T-cell (primary cell): ENCODE measurements at regions not wholly inside any gene's neighbourhood (a gene's known extent, or its start where the extent isn't known, plus 50 kb on each side); places are given as distances from the start of the nearest gene placed in this dataset.

Experiments used
- ATAC-seq, 4 experiments: fragments of 200-7000 bp in 3 of 4; fragments of 150-1000 bp in 1 of 4; cut with Tn5 transposase; replicated peaks in 1 of 4; 1 replicate in 3 of 4; 2 replicates in 1 of 4; pipeline ENCODE4 v1.10.0; 2021; ENCODE audit warnings: moderate library complexity in 3 of 4, mild to moderate bottlenecking in 2 of 4, moderate number of reproducible peaks in 1 of 4
- CTCF ChIA-PET, 2 donors: fragments of 300-600 bp; sonication (Branson Sonifier 250); formaldehyde crosslinking; loops; one replicate each; lab custom pipeline; 2022; ENCODE audit warnings: antibody characterized with exemption in 2 of 2; lab: Charles Lee
- POLR2A ChIA-PET, 2 donors: fragments of 300-600 bp; sonication (Branson Sonifier 250); formaldehyde crosslinking; loops; one replicate each; lab custom pipeline; 2022; ENCODE audit warnings: antibody characterized with exemption in 2 of 2; lab: Charles Lee
- DNase-seq, 35 experiments: peaks; one replicate each; pipeline versions ENCODE4 v3.0.0 to v3.0.0-alpha.2; 2013 to 2023
- H3K27ac ChIP-seq: one replicate; pipeline ENCODE4 v1.5.1; 2013; ENCODE audit warnings: low read length
- H3K27me3 ChIP-seq, 2 experiments: replicated peaks in 1 of 2; 1 replicate in 1 of 2; 2 replicates in 1 of 2; pipeline versions ENCODE4 v1.6.1 to v1.7.0; 2013; ENCODE audit warnings: low read length in 1 of 2, mixed read lengths in 1 of 2; ENCODE audit not compliant: control insufficient read depth in 2 of 2, insufficient read depth in 2 of 2; ENCODE audit errors: extremely low read depth in 1 of 2
- H3K36me3 ChIP-seq, 2 donors: 1 replicate in 1 of 2; 2 replicates in 1 of 2; pipeline versions ENCODE4 v1.6.1 to v1.7.0; 2013; ENCODE audit warnings: low read length in 1 of 2; ENCODE audit not compliant: control insufficient read depth in 2 of 2, insufficient read depth in 1 of 2; ENCODE audit errors: extremely low read depth in 1 of 2
- H3K4me1 ChIP-seq, 2 experiments: 1 replicate in 1 of 2; 2 replicates in 1 of 2; pipeline versions ENCODE4 v1.6.1 to v1.7.0; 2013; ENCODE audit warnings: low read length in 2 of 2, mixed read lengths in 1 of 2; ENCODE audit not compliant: insufficient read depth in 2 of 2, control insufficient read depth in 1 of 2; ENCODE audit errors: extremely low read depth in 1 of 2
- H3K4me3 ChIP-seq, 2 donors: 1 replicate in 1 of 2; 2 replicates in 1 of 2; pipeline versions ENCODE4 v1.5.1 to v1.7.0; 2013; ENCODE audit warnings: mild to moderate bottlenecking in 2 of 2, low read length in 1 of 2, moderate library complexity in 1 of 2; ENCODE audit not compliant: control insufficient read depth in 1 of 2; ENCODE audit errors: extremely low read depth in 1 of 2
- H3K9me3 ChIP-seq: 2 replicates; pipeline ENCODE4 v1.7.0; 2013
- H3K27ac Mint-ChIP-seq, 2 donors: one replicate each; pipeline ENCODE4 v1.8.0; 2020 to 2021; ENCODE audit warnings: mild to moderate bottlenecking in 2 of 2, mixed read lengths in 2 of 2
- H3K27me3 Mint-ChIP-seq, 2 donors: one replicate each; pipeline ENCODE4 v1.8.0; 2021 to 2022; ENCODE audit warnings: mixed read lengths in 2 of 2
- H3K36me3 Mint-ChIP-seq: one replicate; pipeline ENCODE4 v1.8.0; 2021; ENCODE audit warnings: mixed read lengths
- H3K4me1 Mint-ChIP-seq, 3 donors: one replicate each; pipeline ENCODE4 v1.8.0; 2020 to 2022; ENCODE audit warnings: mixed read lengths in 3 of 3, mild to moderate bottlenecking in 1 of 3
- H3K4me3 Mint-ChIP-seq, 3 donors: one replicate each; pipeline ENCODE4 v1.8.0; 2020 to 2022; ENCODE audit warnings: mild to moderate bottlenecking in 3 of 3, mixed read lengths in 3 of 3, moderate library complexity in 3 of 3
- H3K9me3 Mint-ChIP-seq, 3 donors: one replicate each; pipeline ENCODE4 v1.8.0; 2020 to 2022; ENCODE audit warnings: mixed read lengths in 3 of 3
- WGBS: methylation state at CpG from one replicate; pipeline ENCODE4 v1.1.5; 2013; ENCODE audit warnings: missing lambda C conversion rate; ENCODE audit not compliant: insufficient coverage; 5-methylcytosine and 5-hydroxymethylcytosine counted together

DNA sequence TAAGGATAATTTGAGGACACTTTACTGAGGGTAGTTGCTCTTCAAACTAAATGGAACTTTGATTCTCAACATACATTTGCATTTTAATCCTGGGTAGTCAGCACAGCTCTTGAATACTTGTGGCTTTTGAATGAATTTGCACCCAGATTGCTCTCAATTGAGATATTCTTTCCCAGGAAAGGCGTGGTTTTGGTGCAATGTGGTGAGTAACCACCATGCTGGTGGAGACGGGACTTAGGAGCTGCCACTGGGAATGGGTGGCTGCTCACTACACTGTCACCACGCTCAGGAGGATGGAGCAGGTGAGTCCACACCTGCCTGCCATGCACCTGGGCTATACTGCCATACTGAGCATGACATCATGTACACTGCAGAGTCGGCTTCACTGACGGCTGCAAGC, 99.2 kb downstream of the IRX1 start:
- H3K27ac Mint-ChIP-seq: no peak overlapping the region
- H3K4me1 Mint-ChIP-seq: no peaks in the 10 kb centered on the region
- no peaks in the 10 kb centered on the region for H3K4me1 ChIP-seq
- no peaks in the 10 kb centered on the region for H3K27me3 Mint-ChIP-seq
- H3K9me3 Mint-ChIP-seq: peaks cover 4 to 14% (median 13%) of the 10 kb centered on the region in 3 donors
- H3K4me3 ChIP-seq: no peak overlapping the region
- H3K36me3 ChIP-seq: no peaks in the 10 kb centered on the region
- H3K27me3 ChIP-seq: no peaks in the 10 kb centered on the region
- no peak for DNase-seq
- ChIA-PET POLR2A (no interaction called here), CTCF (no interaction called here)
- WGBS: 84% methylated on average over 5 of the region's 5 CpGs
- H3K4me3 Mint-ChIP-seq: no peak overlapping the region
- no peaks in the 10 kb centered on the region for H3K36me3 Mint-ChIP-seq
- no peaks in the 10 kb centered on the region for H3K9me3 ChIP-seq
- ATAC-seq: no peak
- H3K27ac ChIP-seq: no peak overlapping the region

DNA sequence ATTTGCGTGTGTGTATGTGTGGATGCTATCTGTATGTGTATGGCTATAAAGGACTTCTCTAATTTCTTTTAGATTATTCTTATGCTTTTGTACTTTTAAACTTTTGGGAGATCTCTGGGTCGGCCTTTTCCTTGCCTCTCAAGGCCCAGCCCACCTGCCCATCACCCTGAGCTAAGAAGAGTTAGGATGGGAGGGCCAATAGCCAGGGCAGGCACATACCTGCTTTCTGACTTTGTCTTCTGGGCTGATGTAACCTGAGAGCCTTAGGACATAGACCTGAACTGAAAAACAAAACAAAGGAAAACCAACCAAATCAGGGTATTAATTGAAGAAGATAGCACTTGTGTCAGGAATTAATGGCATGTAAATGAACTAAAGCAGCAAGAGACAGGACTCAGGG, 100.2 kb downstream of the IRX1 start:
- DNase-seq (no peak), ATAC-seq (no peak)
- H3K4me1 Mint-ChIP-seq: no peaks in the 10 kb centered on the region
- Histone ChIP-seq H3K9me3 (no peaks in the 10 kb centered on the region), H3K4me1 (no peaks in the 10 kb centered on the region), H3K4me3 (no peak overlapping the region), H3K27me3 (no peaks in the 10 kb centered on the region), H3K36me3 (no peaks in the 10 kb centered on the region), H3K27ac (no peak overlapping the region)
- no peak overlapping the region for H3K4me3 Mint-ChIP-seq
- H3K27ac Mint-ChIP-seq: no peak overlapping the region
- CTCF ChIA-PET: no interaction called here
- H3K9me3 Mint-ChIP-seq: peaks cover 4 to 16% (median 15%) of the 10 kb centered on the region in 3 donors
- no peaks in the 10 kb centered on the region for H3K36me3 Mint-ChIP-seq
- POLR2A ChIA-PET: no interaction called here
- 60% methylated on average over 1 of the region's 2 CpGs for WGBS
- H3K27me3 Mint-ChIP-seq: no peaks in the 10 kb centered on the region

DNA sequence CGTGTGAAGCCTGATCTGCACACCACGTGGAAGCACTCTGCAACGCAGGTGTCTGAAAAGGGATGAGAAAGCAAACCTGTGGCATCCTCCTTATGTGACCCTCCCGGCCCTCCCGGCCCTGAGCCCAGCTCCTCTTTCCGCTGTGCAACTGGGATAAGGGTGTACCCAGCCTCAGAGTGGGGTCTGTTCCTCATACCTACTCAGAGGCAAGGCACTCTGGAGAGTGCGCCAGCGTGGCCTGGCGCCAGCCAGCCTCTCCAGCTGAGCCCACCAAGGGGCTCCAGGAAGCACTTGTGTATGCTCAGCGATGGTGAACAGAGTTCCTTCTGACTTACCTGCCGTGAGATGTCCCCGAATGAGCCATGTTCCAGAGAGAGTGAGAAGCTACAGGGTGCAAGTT, 102.8 kb downstream of the IRX1 start:
- ATAC-seq (no peak), DNase-seq (no peak)
- no peaks in the 10 kb centered on the region for H3K36me3 Mint-ChIP-seq
- peaks cover 4 to 13% (median 12%) of the 10 kb centered on the region in 3 donors for H3K9me3 Mint-ChIP-seq
- ChIA-PET CTCF (no interaction called here), POLR2A (no interaction called here)
- Histone ChIP-seq H3K27me3 (no peaks in the 10 kb centered on the region), H3K36me3 (no peaks in the 10 kb centered on the region), H3K27ac (no peak overlapping the region), H3K9me3 (no peaks in the 10 kb centered on the region), H3K4me1 (peaks cover 0 to 5% of the 10 kb centered on the region in 2 experiments), H3K4me3 (no peak overlapping the region)
- no peaks in the 10 kb centered on the region for H3K27me3 Mint-ChIP-seq
- 80% methylated on average over 10 of the region's 12 CpGs for WGBS
- no peak overlapping the region for H3K4me3 Mint-ChIP-seq
- no peak overlapping the region for H3K27ac Mint-ChIP-seq
- H3K4me1 Mint-ChIP-seq: peaks cover 0 to 8% (median 2%) of the 10 kb centered on the region in 3 donors

DNA sequence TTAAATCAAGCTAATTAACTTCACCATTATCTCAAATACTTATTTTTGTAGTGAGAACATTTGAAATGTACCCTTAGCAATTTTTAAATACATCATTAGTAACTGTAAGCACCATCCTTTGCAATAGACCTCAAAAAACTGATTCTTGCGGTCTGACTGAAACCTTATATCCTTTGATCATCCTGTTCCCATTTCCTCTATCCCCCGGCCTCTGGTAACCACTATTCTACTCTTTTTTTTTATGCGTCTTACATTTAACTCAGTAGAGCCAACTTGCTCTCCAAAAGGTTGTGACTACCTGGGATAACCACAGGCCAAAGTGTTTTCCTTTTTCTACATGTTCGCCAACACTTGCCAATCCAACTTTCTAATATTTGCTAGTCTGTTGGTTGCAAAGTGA, 106.1 kb downstream of the IRX1 start:
- Histone ChIP-seq H3K27me3 (no peaks in the 10 kb centered on the region), H3K9me3 (no peaks in the 10 kb centered on the region), H3K4me3 (no peak overlapping the region), H3K27ac (no peak overlapping the region), H3K4me1 (peaks cover 0 to 5% of the 10 kb centered on the region in 2 experiments), H3K36me3 (no peaks in the 10 kb centered on the region)
- DNase-seq (no peak), ATAC-seq (no peak)
- CTCF ChIA-PET: no interaction called here
- H3K27ac Mint-ChIP-seq: no peak overlapping the region
- H3K4me1 Mint-ChIP-seq: peaks cover 0 to 8% (median 2%) of the 10 kb centered on the region in 3 donors
- POLR2A ChIA-PET: no interaction called here
- 0% methylated on average over 3 of the region's 4 CpGs for WGBS
- no peaks in the 10 kb centered on the region for H3K36me3 Mint-ChIP-seq
- no peak overlapping the region for H3K4me3 Mint-ChIP-seq
- H3K27me3 Mint-ChIP-seq: no peaks in the 10 kb centered on the region
- peaks cover 4 to 9% (median 8%) of the 10 kb centered on the region in 3 donors for H3K9me3 Mint-ChIP-seq

DNA sequence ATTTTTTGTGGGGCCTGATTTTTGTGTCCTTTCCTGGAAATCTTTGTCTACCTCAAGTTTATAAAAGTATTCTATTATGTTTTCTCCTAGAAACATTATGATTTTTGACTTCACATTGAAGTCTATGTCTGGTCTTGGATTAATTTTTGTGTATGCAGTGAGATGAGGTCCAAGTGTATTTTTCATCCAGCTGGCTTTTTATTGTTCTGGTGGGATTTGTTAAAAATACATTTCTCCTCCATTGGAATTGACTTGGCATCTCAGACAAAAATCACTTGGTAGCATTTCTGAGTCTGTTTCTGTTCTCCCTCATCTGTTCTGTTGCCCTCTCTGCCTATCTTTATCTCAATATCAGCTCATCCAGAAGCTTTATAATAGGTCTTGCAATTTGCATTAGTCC, 109.0 kb downstream of the IRX1 start:
- POLR2A ChIA-PET: no interaction called here

DNA sequence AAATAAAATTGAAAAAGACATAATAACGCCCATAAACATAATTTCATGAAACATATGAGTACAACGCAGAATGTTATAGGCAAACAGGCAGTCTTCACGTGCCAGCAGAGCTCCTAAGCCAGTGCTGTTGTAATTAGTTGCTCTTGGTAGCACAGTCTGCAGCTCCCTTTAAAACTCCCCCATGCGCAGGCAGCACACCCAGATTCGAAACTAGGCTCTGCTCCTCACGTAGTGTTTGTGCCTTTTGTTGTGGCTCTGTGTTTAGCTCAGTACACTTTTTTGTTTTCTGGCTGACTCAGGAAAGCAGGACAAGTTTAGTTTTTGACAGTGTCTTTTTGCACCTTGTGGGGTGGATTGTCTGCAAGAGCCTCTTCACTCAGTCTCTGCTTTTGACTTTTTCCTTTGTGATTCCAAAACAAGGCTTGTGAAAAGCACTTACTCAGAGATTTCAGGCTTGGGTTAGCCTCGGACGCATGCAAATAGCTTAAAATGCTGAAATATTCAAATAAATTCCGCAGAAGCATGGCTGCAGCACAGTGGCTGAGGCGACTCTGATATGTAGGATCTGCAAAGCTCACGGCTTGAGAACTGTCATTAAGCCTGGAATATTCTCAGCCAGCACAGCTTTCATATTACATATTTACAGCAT, 113.6 kb downstream of the IRX1 start:
- H3K27me3 Mint-ChIP-seq: no peaks in the 10 kb centered on the region

More for the DNA sequence above, 109.0 kb downstream of the IRX1 start:
- CTCF ChIA-PET: no interaction called here
- Mint-ChIP-seq H3K4me3 (no peak overlapping the region), H3K27me3 (no peaks in the 10 kb centered on the region), H3K9me3 (peaks cover 4 to 8% (median 4%) of the 10 kb centered on the region in 3 donors), H3K36me3 (no peaks in the 10 kb centered on the region), H3K4me1 (peaks cover 0 to 8% (median 2%) of the 10 kb centered on the region in 3 donors), H3K27ac (no peak overlapping the region)
- peaks cover 0 to 5% of the 10 kb centered on the region in 2 experiments for H3K4me1 ChIP-seq
- no peak for DNase-seq
- no peak overlapping the region for H3K27ac ChIP-seq
- no peaks in the 10 kb centered on the region for H3K27me3 ChIP-seq
- no peaks in the 10 kb centered on the region for H3K36me3 ChIP-seq
- ATAC-seq: no peak
- no peaks in the 10 kb centered on the region for H3K9me3 ChIP-seq
- H3K4me3 ChIP-seq: no peak overlapping the region

More for the DNA sequence above, 113.6 kb downstream of the IRX1 start:
- 46% methylated on average over 4 of the region's 11 CpGs for WGBS
- Histone ChIP-seq H3K4me1 (no peaks in the 10 kb centered on the region), H3K36me3 (no peaks in the 10 kb centered on the region), H3K27me3 (no peaks in the 10 kb centered on the region), H3K4me3 (no peak overlapping the region), H3K9me3 (no peaks in the 10 kb centered on the region), H3K27ac (no peak overlapping the region)
- Mint-ChIP-seq H3K4me3 (no peak overlapping the region), H3K9me3 (peaks cover 0 to 10% (median 10%) of the 10 kb centered on the region in 3 donors), H3K4me1 (no peaks in the 10 kb centered on the region), H3K36me3 (no peaks in the 10 kb centered on the region), H3K27ac (no peak overlapping the region)
- ChIA-PET CTCF (no interaction called here), POLR2A (no interaction called here)
- no peak for DNase-seq
- ATAC-seq: no peak
